GM23248 (cell line): ENCODE measurements at regions not wholly inside any gene's neighbourhood (a gene's known extent, or its start where the extent isn't known, plus 50 kb on each side); places are given as distances from the start of the nearest gene placed in this dataset.

Source experiments
- EZH2 ChIP-seq: fragments of 200-600 bp; sonication (generic); IDR thresholded peaks from 2 replicates; pipeline ENCODE4 v1.6.1; 2018; ENCODE audit warnings: antibody characterized with exemption, mild to moderate bottlenecking; ENCODE audit not compliant: insufficient read depth, poor library complexity, severe bottlenecking
- EZH2phosphoT487 ChIP-seq: fragments of 200-600 bp; sonication (generic); IDR thresholded peaks from 2 replicates; pipeline ENCODE4 v1.6.1; 2018; ENCODE audit warnings: antibody characterized with exemption, moderate library complexity, mild to moderate bottlenecking, low read depth; ENCODE audit not compliant: insufficient read depth

DNA sequence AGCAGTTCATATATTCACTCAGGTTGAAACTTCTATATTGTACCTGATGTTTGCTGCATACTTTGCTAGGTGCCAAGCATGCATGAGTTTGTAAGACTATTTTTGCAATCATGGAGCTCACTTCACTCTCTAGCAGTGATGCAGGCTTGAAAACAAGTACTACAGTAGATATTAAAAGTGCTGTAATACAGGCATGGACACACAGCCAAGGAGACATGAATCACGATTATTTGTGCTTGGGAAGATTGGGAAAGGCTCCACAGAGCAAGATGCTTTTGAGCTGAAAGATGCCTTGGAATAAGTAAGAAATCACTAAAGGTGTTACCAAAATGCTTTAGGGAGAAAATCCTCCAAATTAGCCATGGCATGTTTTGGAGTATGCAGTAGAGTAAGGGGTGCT lies 427.4 kb downstream of the UTRN start:
- TF ChIP-seq EZH2 = no peak
- no peak for TF ChIP-seq EZH2phosphoT487
